Panc1 (cell line): ENCODE measurements at regions not wholly inside any gene's neighbourhood (a gene's known extent, or its start where the extent isn't known, plus 50 kb on each side); places are given as distances from the start of the nearest gene placed in this dataset.

Experiments
- ATAC-seq: fragments of 200-7000 bp; cut with Tn5 transposase; 2 replicates; pipeline ENCODE4 v1.9.1; 2020; ENCODE audit warnings: mild to moderate bottlenecking, moderate library complexity
- BruUV-seq: library from RNA; stranded (reverse); fragments of 400-500 nt; replicated peaks from 2 replicates; lab custom pipeline; 2021; lab: Mats Ljungman, UMichigan
- CTCF ChIA-PET: fragments of 300-600 bp; sonication (Branson Sonifier 250); formaldehyde crosslinking; loops from one replicate; lab custom pipeline; 2022; ENCODE audit warnings: antibody characterized with exemption; lab: Charles Lee
- POLR2A ChIA-PET: fragments of 300-600 bp; sonication (Branson Sonifier 250); formaldehyde crosslinking; loops from one replicate; lab custom pipeline; 2022; ENCODE audit warnings: antibody characterized with exemption; lab: Charles Lee
- DNase-seq: peaks from one replicate; pipeline ENCODE4 v3.0.0-alpha.2; 2010; ENCODE audit warnings: low read depth, low spot score
- H3K27ac ChIP-seq: 2 replicates; pipeline ENCODE4 v1.5.1; 2011; ENCODE audit warnings: mild to moderate bottlenecking, low read length, inconsistent platforms
- H3K27me3 ChIP-seq: fragments of 200-500 bp; sonication (Bioruptor generic); 2 replicates; pipeline ENCODE4 v1.6.0; 2014; ENCODE audit warnings: low read length, inconsistent platforms; ENCODE audit not compliant: control insufficient read depth, insufficient read depth
- H3K36me3 ChIP-seq: fragments of 200-500 bp; sonication (Bioruptor generic); 2 replicates; pipeline ENCODE4 v1.5.1; 2014; ENCODE audit warnings: inconsistent platforms, mild to moderate bottlenecking, low read length, moderate library complexity; ENCODE audit not compliant: control insufficient read depth, insufficient read depth
- H3K4me1 ChIP-seq: 2 replicates; pipeline ENCODE4 v1.5.1; 2011; ENCODE audit warnings: inconsistent platforms, mild to moderate bottlenecking, low read length, moderate library complexity; ENCODE audit not compliant: control insufficient read depth, insufficient read depth
- H3K4me3 ChIP-seq, 2 experiments: 2 replicates each; pipeline ENCODE4 v1.5.1; 2011 to 2012; ENCODE audit warnings: low read depth in 2 of 2, low read length in 2 of 2, mild to moderate bottlenecking in 2 of 2, inconsistent platforms in 1 of 2, moderate library complexity in 1 of 2
- H3K9me3 ChIP-seq: fragments of 200-500 bp; sonication (Bioruptor generic); 2 replicates; pipeline ENCODE4 v1.5.1; 2014; ENCODE audit warnings: low read depth, mild to moderate bottlenecking, inconsistent platforms, low read length, moderate library complexity; ENCODE audit not compliant: control insufficient read depth, insufficient read depth
- POLR2AphosphoS5 ChIP-seq: IDR thresholded peaks from 2 replicates; pipeline ENCODE4 v1.6.1; 2012; ENCODE audit warnings: mild to moderate bottlenecking, low read depth, low read length, moderate library complexity
- SIN3A ChIP-seq: IDR thresholded peaks from 2 replicates; pipeline ENCODE4 v1.6.1; 2012; ENCODE audit warnings: low read depth, mild to moderate bottlenecking, low read length, moderate library complexity, borderline replicate concordance; ENCODE audit not compliant: insufficient read depth
- TCF7L2 ChIP-seq: IDR thresholded peaks from 2 replicates; pipeline ENCODE4 v1.6.1; 2011; ENCODE audit warnings: mild to moderate bottlenecking, low read depth, low read length, inconsistent platforms
- in situ Hi-C: cut with HindIII; loops from 2 replicates; pipeline ENCODE4 v1.10.0; 2016; ENCODE audit warnings: low sequenced_read_pairs, low pct_unique_long_range_greater_than_20kb
- intact Hi-C: fragments of 100-400 bp; cut with micrococcal nuclease; formaldehyde crosslinking; loops from one replicate; pipeline ENCODE4 v1.10.0; 2022; ENCODE audit not compliant: unreplicated experiment
- TF ChIP-seq, protein P1 (sequence below): fragments of 450-650 bp; IDR thresholded peaks from 2 replicates; pipeline ENCODE4 v1.5.1; 2017; ENCODE audit warnings: mild to moderate bottlenecking
- TF ChIP-seq, protein P2 (sequence below), 2 experiments: IDR thresholded peaks; 2 replicates each; pipeline ENCODE4 v1.6.1; 2011 to 2012; ENCODE audit warnings: low read depth in 2 of 2, control low read depth in 1 of 2, low read length in 1 of 2, mild to moderate bottlenecking in 1 of 2, moderate library complexity in 1 of 2; ENCODE audit not compliant: insufficient read depth in 1 of 2

- Histone ChIP-seq H3K9me3 (no peaks in the 10 kb centered on the region; the same call in 1 of the 2 replicates), H3K27me3 (no peaks in the 10 kb centered on the region), H3K4me3 (no peak overlapping the region), H3K36me3 (no peaks in the 10 kb centered on the region), H3K4me1 (no peaks in the 10 kb centered on the region), H3K27ac (no peak overlapping the region)
- TF ChIP-seq, protein P1, sequence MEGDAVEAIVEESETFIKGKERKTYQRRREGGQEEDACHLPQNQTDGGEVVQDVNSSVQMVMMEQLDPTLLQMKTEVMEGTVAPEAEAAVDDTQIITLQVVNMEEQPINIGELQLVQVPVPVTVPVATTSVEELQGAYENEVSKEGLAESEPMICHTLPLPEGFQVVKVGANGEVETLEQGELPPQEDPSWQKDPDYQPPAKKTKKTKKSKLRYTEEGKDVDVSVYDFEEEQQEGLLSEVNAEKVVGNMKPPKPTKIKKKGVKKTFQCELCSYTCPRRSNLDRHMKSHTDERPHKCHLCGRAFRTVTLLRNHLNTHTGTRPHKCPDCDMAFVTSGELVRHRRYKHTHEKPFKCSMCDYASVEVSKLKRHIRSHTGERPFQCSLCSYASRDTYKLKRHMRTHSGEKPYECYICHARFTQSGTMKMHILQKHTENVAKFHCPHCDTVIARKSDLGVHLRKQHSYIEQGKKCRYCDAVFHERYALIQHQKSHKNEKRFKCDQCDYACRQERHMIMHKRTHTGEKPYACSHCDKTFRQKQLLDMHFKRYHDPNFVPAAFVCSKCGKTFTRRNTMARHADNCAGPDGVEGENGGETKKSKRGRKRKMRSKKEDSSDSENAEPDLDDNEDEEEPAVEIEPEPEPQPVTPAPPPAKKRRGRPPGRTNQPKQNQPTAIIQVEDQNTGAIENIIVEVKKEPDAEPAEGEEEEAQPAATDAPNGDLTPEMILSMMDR = no peak
- TF ChIP-seq, protein P2, sequence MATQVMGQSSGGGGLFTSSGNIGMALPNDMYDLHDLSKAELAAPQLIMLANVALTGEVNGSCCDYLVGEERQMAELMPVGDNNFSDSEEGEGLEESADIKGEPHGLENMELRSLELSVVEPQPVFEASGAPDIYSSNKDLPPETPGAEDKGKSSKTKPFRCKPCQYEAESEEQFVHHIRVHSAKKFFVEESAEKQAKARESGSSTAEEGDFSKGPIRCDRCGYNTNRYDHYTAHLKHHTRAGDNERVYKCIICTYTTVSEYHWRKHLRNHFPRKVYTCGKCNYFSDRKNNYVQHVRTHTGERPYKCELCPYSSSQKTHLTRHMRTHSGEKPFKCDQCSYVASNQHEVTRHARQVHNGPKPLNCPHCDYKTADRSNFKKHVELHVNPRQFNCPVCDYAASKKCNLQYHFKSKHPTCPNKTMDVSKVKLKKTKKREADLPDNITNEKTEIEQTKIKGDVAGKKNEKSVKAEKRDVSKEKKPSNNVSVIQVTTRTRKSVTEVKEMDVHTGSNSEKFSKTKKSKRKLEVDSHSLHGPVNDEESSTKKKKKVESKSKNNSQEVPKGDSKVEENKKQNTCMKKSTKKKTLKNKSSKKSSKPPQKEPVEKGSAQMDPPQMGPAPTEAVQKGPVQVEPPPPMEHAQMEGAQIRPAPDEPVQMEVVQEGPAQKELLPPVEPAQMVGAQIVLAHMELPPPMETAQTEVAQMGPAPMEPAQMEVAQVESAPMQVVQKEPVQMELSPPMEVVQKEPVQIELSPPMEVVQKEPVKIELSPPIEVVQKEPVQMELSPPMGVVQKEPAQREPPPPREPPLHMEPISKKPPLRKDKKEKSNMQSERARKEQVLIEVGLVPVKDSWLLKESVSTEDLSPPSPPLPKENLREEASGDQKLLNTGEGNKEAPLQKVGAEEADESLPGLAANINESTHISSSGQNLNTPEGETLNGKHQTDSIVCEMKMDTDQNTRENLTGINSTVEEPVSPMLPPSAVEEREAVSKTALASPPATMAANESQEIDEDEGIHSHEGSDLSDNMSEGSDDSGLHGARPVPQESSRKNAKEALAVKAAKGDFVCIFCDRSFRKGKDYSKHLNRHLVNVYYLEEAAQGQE (IDR thresholded peaks at IDR 0.05; ENCODE audit: insufficient read depth in 1 of 2, low read depth in 2 of 2, low read length in 1 of 2) = no peak
- TF ChIP-seq SIN3A (no peak), POLR2AphosphoS5 (no peak), TCF7L2 (no peak)
- in situ Hi-C loops (no loop called here), intact Hi-C loops (no loop called here)
- DNase-seq (no peak), ATAC-seq (no peak)
- no TSS peak for BruUV-seq
- ChIA-PET CTCF (no interaction called here), POLR2A (no interaction called here)
Measured at GRCh38 chr17:54849660-54850059, 51.0 kb upstream of the TOM1L1 start.
